SW 1271 (cell line): ENCODE measurements at regions not wholly inside any gene's neighbourhood (a gene's known extent, or its start where the extent isn't known, plus 50 kb on each side); places are given as distances from the start of the nearest gene placed in this dataset.
"Not testable (repeated sequence)": the region's sequence is repeated elsewhere in the genome, so short reads cannot be mapped to it uniquely, and the experiment has no call there.

Source experiments
- DNase-seq, 2 experiments: peaks; one replicate each; lab custom pipeline; 2025; lab: John Stamatoyannopoulos, UW

DNA sequence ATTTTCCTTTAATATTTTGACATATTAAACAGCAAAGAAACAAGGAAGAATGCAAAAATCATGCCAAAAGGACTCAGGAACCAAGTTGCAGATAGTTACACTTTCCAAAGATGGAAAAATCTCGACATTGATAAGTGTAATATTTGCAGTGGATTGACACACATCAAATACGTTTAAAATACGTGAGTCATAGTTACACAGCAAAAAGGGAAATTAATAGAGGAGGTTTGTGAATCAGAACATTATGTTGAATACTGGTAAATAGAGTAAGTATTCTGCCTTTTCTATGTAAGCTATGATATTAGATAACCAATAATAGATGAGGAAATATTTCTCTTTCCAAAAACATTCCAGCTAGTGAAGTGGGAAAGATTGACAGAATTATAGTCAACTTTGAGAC, 1761.3 kb upstream of the IGFBP7 start:
- no peak for DNase-seq

DNA sequence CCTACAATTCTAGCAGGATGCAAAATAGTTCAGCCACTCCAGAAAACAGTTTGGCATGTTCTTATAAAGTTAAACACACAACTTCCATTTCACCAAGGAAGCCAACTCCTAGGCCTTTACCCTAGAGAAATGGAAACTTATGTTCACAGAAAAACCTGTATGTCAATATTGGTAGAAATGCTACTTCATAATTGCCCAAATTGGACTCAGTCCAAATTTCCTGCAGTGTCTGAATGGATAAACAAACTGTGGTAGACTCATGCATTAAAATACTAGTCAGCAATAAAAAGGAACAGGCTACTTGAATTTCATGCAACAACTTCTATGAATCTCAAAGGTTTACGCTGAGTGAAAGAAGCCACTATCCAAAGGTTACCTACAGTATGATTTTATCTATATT, 1738.8 kb upstream of the IGFBP7 start:
- no peak for DNase-seq

DNA sequence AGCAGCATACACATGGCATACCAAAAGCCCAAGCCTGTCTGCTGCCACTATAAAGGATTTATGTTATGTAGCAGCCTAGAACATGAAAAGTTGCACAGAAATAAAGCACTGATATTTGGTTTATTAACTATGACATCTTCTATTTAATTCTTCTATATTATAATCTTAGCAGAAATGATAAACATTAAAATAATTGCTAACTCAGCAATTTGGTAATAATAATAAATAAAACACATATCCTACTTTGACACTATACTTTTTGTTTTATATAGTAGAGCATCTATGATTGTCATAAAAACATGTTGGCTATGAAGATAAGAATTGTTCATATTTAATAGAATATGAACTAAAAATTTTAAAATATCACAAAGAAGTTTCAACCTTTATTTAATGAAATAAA, 1733.3 kb upstream of the IGFBP7 start:
- DNase-seq: no peak

DNA sequence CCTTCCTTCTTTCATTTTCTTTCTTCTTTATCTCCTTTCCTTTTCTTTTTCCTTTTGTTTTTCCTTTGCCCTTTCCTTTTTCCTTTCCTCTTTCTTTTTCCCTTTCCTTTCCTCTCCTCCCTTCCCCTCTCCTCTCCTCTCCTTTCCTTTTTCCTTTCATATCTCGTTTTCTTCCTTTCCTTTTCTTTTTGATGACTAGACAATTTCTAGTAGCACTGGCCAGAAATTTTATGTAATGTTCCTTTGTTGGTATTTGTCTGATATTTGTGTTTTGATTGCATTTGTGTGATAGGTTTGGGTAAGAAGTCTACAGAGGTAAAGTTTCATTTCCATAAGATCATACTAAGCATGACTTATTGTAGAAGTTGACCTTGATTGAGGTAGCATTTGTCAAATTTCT, 1722.9 kb upstream of the IGFBP7 start:
- DNase-seq: no peak

DNA sequence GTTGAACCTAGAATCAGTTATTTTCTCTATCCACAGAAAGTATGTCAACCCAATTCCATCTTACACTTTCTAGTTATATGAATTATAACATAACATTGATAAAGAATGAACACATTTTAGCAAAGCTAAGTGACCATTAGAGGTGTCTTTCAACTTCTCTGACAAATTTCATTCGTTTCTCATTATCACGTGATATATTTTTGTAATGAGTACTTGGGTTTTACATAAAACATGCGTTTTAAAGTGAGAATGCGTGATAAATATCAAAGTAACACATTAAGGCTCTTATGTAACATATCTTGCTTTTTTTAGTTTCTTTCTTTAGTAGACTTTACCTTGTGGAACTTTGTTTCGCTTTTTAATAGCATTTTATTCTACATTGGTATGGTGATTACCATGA, 1715.1 kb upstream of the IGFBP7 start:
- DNase-seq: no peak

DNA sequence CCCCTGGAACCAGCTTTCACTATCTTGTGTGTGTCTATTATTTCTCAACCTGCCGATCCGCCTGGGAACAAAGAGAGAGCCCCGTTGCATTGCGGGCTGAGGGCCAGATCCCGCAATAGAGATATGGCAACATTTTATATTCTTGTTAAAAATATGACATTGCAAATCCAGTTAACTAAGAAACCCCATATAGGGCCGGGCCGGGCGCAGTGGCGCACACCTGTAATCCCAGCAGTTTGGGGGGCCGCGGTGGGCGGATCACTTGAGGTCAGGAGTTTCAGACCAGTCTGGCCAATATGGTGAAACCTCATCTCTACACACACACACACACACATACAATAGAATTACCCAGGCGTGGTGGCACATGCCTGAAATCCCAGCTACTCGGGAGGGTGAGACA, 1708.4 kb upstream of the IGFBP7 start:
- not testable (repeated sequence) for DNase-seq

DNA sequence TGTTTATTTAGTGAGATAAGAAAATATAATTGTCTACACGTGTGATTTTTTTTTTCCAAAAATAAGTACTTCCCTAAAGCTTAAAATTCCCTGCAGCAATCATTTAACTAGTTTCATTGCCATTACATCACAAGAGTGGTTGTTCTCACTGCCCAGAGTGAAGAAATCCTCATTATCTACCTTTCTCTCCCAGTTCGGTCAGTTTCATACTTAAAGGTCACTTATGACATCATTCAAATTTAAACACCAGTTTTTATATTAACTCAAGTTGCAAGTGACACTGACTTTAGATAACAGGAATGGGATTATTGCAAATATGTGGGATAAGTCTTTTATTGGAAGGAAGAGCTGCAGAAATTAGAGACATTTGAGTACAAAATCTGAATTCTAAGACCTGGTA, 1699.8 kb upstream of the IGFBP7 start:
- no peak for DNase-seq

DNA sequence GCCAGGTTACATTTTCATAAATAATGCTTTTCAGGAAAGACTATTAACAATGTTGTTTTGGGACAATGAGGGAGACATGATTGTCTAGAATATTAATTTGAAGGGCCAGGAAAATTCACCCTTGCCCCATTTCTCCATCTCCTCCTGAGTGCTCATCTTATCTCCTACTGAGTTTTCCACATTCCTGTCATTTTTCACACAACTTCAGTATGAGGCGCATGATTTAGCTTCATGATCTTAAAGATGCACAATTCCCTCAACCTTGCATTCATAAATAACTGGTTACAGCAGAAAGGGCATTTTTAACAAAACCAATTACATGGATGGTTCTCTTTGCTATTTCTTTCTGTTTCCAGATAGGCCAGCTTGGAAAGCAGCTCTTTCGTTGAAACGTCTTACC, 1699.2 kb upstream of the IGFBP7 start:
- no peak for DNase-seq

DNA sequence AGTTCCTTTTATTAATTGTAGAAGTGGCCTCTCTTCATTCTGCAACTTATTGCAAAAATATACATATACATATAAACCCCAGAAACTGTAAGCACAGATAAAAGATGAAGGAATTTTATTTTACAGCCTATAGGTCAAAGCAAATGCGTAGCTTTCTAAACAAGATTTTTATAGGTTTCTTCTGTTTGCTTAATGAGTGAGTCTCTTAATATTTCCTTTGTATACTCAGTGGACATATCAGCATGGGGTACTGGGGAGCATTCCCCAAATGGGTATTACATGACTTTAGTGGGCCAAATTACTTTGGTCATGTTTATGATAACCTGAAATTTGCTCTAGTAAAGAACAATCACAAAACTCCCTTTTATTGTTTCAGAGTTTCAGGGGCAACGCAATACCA, 1698.6 kb upstream of the IGFBP7 start:
- DNase-seq: no peak

DNA sequence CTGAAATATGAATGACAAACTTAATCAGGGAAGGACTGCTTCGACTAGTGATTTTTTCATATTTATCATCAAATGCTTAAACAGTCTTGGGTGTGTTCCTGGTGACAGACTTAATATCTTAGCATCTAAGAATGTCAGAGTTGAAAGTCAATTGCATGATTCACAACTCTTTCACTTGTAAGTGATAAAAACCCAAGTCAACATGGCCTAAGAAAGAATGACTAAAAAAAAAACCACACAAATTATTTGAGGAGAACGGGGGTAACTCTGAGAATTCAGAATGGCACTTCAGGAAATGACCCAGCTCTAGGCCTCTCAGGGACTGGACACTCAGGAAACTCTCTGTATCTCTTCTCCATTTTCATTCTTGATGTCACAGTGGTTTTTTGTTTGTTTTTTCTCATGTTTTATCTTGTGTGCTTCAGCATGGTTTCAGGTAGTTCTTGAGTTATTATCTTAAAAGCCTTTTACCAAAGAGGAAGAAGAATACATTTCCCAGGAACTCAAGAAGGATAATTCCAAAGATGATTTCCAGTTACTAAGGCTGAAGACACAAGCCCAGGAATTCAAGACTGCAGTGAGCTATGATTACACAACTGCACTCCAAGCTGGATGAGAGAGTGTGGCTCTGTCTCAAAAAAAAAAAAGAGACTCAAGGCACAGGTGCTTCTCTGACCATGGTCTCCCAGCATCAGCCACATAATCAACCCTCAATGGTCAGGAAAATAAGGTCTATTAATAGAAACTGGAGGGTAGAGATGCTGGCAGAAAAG, 1697.8 kb upstream of the IGFBP7 start:
- no peak for DNase-seq

DNA sequence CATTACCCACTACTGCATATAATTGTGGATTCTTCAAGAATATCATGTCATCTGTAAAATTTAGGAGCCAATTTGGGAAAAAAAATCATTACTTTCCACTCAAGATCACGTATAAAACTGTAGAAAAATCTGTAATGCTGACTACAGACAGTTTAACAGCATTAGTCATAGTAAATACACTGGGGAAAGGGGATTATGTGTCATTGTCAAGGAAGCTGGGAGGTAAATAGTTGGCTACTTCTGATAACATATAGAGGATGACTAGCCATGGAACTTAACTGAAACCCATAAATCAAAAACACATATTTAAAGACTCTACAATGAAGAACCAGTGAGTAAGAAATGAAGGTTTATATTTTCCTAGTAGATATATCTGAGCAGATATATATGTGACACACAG, 1666.4 kb upstream of the IGFBP7 start:
- peak in 1 of 2 experiments; percentile 1 for DNase-seq

DNA sequence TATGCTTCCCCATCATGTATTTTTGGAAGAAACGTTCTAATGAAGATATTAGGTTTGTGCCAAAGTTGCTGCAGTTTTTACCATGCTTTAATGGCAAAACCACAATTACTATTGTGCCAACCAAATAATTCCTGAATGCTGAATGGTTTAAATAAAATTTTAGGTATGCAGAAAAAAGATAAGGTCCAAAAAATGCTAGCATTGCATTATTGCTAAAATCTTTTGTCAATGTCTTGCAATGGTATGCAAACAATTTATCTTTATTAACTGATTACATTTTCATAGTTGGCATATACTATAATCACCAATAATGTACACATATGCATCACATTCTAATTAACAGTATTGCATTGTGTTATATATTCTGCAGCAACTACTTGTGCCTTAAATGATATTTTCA, 1657.4 kb upstream of the IGFBP7 start:
- no peak for DNase-seq

DNA sequence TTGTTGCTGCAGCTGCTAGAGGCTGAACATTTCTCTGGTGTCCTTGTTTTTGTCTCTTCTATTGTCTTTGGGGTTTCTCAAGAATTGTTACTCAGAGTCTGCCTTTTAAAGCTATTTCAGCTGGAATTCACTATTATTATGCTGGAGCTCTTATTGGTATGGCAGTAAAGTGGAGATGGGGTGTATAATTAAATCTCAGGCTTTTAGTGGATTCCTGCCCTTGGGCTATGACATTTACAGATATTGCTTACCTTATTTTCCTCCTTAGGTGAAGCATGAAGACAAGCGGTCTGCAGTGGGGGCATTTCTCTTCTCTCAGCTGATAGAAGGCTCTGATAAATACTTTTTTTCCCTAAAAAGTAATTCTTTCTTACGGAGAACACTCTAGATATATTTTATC, 1656.6 kb upstream of the IGFBP7 start:
- DNase-seq: no peak

DNA sequence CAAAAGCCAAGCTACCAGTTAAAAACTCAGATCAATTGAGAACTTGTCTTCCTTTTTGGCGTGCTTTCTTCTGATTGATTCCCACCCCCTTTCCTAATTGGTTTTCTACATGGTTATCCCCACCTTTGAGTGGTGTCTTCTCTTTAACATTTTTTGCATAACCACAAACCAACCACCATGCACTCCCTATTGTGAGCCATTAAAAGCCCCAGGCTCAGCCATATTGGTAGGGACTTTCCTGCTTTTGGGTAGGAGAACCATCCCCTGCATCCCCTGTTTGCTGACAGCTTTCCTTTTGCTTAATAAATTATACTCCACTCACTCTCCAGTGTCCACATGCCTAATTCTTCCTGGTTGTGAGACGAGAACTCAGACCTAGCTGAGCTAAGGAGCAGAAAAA, 1651.4 kb upstream of the IGFBP7 start:
- DNase-seq: no peak

DNA sequence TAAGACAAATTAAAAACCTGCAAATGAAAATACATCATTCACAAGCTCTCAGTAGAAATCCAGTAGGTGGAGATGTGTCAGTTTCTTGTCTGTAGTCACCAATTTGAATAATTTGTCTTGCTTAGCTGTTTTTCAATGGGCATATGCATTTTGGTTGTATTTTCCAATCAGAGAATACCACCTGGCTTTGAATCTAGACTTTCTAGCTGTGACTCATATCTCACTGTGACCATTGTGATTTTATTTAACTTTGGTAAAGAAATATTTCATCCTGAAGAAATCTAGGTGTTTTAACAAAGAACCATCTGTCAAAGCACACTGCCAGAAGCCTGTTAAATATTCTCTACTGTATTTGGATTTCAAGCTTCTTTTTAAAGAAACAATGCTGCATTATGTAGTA, 1650.6 kb upstream of the IGFBP7 start:
- DNase-seq: no peak

DNA sequence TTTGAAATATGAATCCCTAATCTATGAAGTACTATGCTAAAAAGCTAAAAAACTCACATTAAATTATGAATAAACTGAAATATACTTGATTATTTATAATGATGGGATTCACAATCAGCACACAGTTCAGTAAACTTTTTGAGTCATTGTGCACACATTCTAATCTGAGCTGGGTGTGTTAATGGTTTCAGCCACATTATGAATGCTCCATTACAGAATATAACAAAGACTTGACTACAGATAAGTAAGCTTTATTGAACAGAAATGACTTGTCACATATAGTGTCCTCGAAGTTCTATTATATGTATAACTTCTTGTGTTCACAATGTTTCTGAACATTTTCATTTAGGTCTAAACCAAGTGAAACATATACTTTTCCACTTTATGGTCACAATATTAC, 1649.9 kb upstream of the IGFBP7 start:
- DNase-seq: no peak

DNA sequence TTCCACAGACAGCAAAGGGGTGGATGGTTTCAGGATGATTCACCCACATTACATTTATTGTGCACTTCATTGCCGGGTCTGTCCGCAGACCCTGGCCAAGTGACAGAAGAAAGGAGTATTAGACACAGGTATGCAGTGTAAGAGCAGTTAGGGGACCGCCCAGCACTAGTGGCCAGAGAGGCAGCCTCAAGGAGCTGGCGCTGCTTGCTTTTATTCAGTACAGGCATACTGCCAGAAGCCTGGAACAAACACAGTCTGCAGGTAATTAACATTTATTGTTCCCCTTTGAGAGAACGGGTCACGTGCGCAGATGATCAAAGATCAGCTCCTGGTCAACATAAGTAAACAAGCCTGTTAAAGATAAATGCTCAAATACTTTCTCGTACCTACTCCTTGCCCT, 1639.0 kb upstream of the IGFBP7 start:
- no peak for DNase-seq

DNA sequence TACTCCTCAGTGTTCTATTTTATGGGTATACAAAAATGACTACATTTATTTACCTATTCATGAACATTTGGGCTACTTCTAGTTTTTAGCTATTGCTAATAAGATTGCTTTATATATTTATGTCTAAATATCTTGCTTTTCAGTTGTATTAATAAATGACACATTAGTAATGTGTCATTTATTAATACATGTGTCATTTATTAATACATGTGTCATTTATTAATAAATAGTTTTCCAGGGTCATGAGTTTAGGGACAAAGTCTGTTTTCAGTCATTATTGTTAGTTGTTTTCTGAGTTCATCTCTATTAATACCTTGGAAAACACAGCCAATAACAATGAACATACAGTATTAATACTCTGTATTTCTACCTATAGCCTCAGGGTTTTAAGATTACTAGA, 1630.7 kb upstream of the IGFBP7 start:
- DNase-seq: no peak

DNA sequence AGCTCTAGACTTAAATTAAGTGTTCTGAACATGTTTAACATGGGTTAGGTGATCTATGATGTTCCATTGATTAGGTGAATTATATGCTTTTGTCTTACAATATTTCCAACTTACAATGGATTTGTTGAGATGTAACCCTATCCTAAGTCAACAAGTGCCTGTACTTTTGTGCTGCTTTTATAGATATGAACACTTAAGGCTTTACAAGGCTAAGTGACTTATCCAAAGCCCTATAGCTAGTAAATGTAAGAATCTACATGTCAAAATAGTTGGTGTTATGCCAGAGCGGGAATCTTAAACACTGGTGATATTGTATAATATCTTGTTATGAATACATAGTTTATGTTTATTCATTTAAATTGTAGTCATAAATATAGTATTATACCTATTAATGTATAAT, 1629.1 kb upstream of the IGFBP7 start:
- DNase-seq: no peak

DNA sequence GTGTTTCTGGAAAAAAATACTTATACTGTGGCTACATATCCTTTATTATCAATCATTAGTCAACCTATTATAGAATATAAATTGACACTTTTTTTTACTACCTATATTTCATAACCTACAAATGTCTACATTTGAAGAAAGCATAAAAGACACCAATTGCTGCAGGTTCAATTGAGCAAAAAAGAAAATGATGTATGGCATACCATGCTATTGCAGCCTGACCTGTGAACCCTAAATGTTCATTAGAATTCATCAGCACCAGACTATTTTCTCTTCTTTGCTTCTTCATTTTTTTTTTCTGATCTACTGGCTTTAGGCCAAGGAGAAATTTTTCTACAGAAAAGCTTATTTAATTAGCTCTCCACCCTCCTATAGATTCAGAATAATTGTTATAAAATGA, 1628.2 kb upstream of the IGFBP7 start:
- no peak for DNase-seq

DNA sequence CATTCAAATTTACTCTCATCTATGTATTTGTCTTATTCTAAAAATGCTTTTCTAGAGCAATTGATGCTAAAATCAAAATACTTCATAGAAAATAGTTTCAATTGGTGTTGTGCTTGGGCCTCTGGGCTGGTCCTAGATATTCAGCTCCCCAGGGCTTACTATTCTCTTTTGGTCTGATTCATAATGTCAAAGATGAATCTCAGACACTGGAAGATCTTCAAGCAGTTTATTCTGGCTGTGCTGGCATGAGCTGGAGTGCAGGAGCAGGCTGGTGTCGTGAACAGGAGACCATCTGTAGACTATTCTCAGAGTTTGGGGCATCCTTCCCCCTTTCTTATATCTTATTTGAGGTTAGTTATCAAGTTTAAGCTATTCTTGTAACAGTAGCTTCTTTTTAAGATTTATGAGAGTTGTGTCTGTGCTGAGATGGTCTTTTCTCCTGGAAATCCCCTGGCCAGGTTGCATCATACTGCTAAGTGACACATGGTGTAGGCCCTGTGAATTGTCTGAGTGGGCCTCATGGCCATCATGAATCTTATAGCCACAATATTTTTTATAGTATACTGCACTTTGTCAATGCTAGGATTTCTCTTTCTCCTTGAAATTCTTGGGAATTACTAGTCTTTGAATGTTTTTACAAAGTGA, 1624.0 kb upstream of the IGFBP7 start:
- DNase-seq: no peak

DNA sequence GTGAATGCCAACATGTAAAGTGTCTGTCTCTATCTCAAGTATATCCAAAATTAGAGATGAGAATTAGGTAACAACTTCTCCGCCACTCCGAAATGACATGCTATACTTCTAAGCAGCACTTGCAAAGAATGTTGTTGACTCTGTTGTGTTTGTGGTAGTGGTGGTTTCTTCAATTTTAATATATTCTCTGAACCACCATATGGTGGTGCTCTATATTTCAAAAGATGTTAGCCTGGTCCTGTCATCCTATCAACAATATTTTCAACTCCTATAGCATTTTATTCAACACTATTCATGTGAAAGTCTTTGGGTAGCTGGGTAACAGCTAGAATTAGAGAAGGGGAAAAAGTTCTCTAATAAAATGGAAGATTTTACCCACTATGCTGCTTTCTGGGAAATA, 1622.8 kb upstream of the IGFBP7 start:
- DNase-seq: no peak

DNA sequence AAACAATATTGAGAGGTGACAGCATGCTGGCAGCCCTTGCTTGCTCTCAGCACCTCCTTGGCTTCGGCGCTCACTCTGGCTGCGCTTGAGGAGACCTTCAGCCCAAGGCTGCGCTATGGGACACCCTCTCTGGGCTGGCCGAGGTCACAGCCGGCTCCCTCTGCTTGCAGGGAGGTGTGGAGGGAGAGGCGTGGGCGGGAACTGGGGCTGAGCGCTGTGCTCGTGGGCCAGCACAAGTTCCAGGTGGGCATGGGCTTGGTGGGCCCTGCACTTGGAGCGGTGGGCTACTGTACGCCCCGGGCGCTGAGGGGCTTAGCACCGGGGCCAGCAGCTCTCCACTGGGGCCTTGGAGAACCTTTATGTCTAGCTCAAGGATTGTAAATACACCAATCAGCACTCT, 1613.8 kb upstream of the IGFBP7 start:
- DNase-seq: no peak

DNA sequence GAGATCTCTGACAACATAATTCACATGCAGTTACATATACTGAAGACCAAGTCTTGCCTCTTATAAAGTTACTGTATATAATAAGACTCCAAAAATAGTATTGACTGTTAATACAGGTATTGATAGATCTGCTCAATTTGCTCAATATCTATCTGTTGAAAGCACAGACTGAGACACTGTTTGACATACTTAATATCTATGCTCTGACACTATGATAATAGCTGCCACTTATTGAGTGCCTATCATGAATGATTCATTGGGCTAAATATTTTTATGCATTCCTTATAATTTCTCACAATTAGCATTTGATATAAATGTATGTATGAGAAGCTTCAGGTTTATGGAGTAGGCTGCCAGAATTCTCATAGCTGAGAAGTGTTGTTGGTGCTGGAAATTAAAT, 1600.9 kb upstream of the IGFBP7 start:
- DNase-seq: no peak
